IPS-NIHi7 (cell line): ENCODE measurements at regions not wholly inside any gene's neighbourhood (a gene's known extent, or its start where the extent isn't known, plus 50 kb on each side); places are given as distances from the start of the nearest gene placed in this dataset.

Experiments used
- DNase-seq: peaks from one replicate; pipeline ENCODE4 v3.0.0; 2012; ENCODE audit warnings: mixed read lengths; ENCODE audit errors: extremely low spot score

DNA sequence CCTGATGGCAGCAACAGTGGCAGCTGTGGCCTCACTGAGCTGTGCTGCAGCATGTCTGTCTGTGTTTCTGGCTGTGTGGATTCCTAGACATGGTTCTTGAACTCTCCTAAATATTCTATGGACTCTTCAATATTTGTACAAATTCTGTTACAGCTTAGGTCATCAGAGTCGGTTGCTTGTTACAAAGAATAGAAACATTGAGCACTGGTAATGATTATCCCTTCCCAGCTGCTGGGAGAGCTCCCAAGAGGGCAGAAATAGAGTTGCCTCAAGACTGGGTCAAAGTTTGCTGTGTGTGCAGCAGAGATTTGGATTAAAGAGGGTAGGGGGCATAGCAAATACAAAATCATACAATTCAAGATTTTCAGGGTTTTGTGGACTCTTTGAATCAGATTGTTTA lies 337.1 kb upstream of the AKR1E2 start:
- DNase-seq = no peak

- DNase-seq = no peak
These were observed 340.4 kb upstream of the AKR1E2 start for GRCh38 chr10:4485636-4486035.

DNA sequence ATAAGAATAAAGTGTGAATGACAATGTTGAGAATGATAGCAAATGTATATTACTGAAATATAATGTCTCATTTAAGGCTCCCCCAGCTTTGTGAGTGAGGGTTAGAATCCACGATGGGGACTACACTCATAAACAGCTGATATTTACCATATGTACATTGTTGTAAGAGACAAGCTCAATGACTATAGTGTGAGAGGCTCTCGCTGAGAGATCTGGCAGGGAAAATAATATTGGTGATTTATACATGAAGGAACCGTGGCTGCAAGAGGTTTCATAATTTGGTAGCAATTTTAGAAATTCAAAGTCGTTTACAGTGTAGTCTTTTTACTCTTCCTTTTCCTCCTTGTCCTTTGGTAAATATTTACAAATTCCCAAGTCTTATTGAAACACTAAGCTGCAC lies 342.2 kb upstream of the AKR1E2 start:
- no peak for DNase-seq

GRCh38 chr10:4482659-4483058 lies 343.3 kb upstream of the AKR1E2 start:
- no peak for DNase-seq

DNA sequence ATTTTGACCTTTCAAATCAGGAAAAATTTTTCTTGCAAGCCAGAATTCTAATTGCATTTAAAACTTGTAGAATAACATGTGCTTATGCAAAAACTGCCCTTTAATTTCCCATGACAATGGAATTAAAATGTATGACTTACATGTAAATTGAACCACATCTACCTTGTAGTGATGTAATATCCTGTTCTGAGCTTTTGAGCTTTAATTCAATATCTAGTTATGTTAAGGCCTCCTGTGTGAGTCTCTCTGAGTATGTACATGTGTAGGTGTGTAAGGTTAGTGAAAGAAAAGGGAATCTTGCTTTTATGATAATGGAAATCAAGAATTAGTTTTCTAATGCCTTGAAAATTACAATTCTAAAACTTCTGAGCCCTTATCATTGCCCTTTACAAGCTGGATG lies 344.8 kb upstream of the AKR1E2 start:
- no peak for DNase-seq

- DNase-seq = no peak
These were observed 346.7 kb upstream of the AKR1E2 start for GRCh38 chr10:4479342-4479741.

GRCh38 chr10:4477664-4478063 lies 348.3 kb upstream of the AKR1E2 start:
- DNase-seq = no peak

- DNase-seq = no peak
These were observed 350.0 kb upstream of the AKR1E2 start for GRCh38 chr10:4475827-4476490.

GRCh38 chr10:4474829-4475228 lies 351.2 kb upstream of the AKR1E2 start:
- DNase-seq = no peak

DNA sequence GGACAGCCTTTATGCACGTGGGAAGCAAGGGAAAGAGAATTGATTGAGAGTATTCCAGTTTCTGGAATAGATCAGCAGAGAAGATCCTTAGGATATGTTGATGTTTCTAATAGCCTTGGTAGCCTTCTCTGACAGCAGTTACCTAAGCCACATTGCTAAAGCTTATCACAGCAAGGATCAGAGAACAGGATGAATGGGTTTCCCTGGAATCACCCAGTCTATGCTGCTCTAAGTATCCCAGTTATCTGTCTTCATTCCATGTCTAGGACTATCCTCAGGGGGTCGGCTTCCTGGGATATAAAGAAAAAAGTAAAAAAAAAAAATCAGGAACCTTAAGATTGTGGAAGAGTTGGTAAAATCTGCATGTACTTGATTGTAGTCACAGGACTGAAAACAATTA lies 352.0 kb upstream of the AKR1E2 start:
- DNase-seq = no peak

- no peak for DNase-seq
These were observed 353.7 kb upstream of the AKR1E2 start for GRCh38 chr10:4472190-4472904.

DNA sequence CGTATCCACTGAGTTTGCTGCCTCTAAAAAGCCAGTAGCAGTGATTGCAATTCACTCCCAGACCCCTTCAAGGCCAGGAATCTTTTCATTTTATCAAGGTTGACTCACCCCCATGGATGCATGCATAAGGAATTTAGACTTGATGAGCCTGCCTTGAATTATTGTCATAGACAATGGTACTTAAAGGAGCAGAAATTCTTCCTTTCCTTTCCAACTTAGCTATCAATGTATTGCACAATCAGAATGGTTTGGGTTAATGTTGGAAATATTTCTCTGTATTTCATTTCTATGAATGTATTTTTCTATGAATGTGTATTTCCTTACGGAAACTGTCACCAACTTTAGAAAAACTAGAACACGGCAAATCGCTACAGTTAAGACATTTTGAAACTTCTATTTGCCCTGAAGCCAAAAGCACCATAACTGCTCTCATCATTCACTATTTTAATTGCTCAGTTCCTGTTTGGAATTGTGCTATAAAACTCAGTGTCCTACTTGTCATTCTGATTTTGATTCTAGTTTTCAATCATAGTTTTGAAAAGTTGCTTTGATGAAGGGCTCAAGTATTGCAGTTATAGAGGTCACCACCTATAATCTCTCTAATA lies 355.7 kb upstream of the AKR1E2 start:
- DNase-seq = no peak

GRCh38 chr10:4467481-4467880 lies 358.5 kb upstream of the AKR1E2 start:
- DNase-seq = no peak

DNA sequence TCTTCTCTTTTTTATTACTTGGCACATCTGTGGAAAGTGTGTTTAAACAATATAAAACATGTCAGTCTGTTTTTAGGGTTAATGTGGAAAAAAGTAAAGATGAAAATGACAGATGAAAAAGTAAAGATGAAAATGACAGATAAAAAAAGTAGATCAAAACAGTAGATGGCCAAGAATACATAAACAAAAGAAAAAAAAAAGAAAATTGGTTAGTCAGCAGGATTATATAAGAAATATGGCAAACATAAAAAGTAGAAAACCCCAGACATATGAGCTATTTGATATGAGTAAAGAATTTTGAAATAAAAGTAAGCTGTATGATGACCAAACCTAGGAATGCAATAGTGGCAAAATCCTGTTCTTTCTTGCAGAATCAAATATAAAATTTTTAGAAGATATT lies 365.7 kb upstream of the AKR1E2 start:
- no peak for DNase-seq

DNA sequence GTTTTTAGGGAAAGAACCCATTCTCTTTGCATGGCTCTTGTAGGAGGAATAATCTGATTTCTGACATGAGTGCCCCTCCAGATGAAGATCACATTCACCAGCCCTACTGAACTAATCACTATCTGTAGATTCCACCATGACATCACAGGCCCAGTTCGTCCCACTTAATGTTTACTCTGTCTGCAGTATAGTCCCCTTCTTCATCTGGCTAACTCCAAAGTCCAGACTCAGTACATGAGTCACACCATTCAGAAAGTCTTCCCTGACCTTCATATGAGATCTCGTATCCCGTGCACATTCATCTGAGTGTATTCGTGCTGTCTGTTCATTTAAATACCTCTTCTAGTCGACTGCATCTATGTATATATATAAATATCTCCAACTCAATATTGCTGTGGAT lies 366.5 kb upstream of the AKR1E2 start:
- DNase-seq = no peak

DNA sequence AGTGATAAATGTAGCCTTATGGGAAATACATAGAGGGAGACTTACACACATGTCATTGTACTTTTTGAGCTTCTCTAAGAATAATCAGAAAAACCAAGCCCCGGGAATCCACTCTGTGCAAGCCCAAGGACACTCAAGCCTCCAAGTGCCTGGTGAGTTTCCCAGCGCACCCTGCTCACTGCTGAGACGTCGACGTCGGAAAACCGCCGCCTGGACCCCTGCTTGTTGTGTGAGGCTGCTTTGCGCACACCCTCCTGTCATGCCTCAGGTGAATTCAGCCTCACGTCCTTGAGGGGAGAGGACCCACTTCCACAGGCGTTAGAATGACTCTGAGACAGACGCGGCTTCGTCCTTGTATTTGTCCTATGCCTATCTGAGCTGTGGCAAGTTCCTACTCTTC lies 368.4 kb upstream of the AKR1E2 start:
- DNase-seq = no peak

- DNase-seq = no peak
These were observed 369.2 kb upstream of the AKR1E2 start for GRCh38 chr10:4456776-4457175.

- no peak for DNase-seq
These were observed 369.7 kb upstream of the AKR1E2 start for GRCh38 chr10:4456279-4456678.

DNA sequence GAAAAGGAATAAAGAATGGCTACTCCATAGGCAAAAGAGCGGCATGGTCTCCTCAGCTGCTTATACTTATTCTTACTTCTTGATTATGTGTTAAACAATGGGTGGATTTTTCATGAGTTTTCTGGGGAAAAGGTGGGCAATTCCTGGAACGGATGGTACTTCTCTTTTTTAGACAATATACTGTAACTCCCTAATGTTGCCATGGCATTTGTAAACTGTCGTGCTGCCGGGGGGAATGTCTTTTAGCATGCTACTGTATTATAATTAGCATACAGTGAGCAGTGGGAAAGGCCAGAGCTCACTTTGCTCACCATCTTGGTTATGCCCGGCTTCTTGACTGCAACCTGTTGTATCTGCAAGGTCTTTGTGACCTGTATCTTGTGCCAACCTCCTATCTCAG lies 372.1 kb upstream of the AKR1E2 start:
- no peak for DNase-seq

DNA sequence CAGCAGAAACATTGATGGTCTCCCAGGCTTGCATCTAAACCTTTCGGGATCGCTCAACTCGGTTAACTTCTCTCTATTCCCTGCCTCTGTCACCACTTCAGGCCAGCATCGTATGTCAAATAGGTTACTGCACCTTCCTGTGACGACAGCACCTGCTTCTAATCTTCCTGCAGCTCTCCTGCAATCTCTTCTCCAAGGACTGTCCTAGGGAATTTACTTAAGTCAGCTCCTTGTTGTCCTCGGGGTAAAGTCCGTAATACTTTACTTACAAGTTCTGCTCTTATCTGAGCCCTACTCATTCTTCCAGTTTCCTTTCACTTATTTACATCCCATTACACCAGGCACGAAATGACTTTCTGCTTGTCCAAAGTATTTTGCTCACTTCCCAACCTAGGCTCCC lies 372.7 kb upstream of the AKR1E2 start:
- DNase-seq = no peak

- no peak for DNase-seq
These were observed 374.8 kb upstream of the AKR1E2 start for GRCh38 chr10:4450981-4451908.

DNA sequence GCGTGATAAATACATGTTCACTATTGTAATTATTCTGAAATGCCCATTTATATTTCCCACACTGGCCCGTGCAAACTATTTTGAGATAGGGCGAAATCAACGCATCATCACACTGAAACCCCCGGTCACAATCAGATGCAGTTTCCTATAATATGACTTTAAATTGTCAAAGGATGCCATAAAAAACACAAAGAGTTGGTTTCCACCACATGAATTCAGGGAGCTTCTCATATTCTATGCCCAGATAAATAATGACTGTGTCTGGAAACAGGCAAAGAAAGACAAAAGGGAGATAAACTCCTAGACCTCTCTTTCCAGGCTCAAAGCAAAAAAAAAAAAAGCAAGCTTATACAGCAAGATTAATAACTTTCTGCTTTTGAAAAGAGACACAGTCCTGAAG lies 375.8 kb upstream of the AKR1E2 start:
- no peak for DNase-seq
